Hippocampal formation (tissue), 2 donors: ENCODE measurements at regions not wholly inside any gene's neighbourhood (a gene's known extent, or its start where the extent isn't known, plus 50 kb on each side); places are given as distances from the start of the nearest gene placed in this dataset.
"Not testable (repeated sequence)": the region's sequence is repeated elsewhere in the genome, so short reads cannot be mapped to it uniquely, and the experiment has no call there.

Experiments used
- DNase-seq, 2 donors: peaks; one replicate each; lab custom pipeline; 2025; lab: John Stamatoyannopoulos, UW

GRCh38 chr11:134597452-134597851 lies 185.4 kb upstream of the B3GAT1 start:
- no peak for DNase-seq

DNA sequence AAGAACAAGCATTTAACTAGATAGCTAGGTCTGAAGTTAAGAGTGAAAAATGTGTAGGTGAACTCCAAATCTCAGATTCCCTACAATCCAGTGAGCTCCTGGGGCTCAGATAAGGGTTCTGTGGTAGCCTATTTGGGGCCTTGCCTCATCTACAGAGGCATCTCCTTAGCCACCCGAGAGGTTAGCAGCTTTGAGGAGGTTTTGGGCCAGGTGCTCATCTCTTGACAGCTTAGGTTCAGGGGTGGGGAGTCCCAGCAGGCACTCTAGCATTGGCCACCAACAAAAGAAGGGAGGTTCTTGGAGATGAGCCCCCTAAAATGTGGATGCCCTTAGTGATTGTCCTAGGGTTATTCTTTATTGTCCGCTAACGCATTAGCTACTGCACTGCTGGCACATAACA lies 184.4 kb upstream of the B3GAT1 start:
- DNase-seq, result no peak

DNA sequence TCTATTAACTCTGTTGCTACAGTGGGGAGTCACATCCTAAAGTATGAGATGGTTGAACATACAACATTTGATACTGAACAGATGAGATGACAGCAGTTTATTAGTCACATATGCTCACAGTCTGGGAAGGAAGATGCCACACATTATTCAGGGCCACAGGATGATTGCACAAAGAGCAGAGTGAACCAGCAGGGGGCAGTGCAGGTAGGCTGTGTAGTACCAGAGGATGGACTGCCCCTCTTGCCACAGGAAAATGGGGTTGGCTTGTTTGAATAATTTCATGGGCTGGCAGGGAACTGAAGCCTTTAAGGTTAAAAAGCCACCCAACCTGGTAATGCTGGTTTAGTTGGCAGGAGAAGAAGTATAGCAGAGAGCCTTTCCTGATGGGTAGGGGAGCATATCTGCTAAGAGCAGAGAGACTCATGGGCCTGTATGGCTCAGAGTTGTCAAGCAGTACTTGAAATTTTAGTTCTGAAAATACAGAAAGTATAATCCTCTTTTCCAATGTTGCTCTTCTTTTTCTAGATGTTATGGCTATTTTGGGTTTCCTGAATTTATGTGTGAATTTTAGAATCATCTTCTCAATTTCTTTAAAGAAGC lies 180.4 kb upstream of the B3GAT1 start:
- DNase-seq, result no peak

DNA sequence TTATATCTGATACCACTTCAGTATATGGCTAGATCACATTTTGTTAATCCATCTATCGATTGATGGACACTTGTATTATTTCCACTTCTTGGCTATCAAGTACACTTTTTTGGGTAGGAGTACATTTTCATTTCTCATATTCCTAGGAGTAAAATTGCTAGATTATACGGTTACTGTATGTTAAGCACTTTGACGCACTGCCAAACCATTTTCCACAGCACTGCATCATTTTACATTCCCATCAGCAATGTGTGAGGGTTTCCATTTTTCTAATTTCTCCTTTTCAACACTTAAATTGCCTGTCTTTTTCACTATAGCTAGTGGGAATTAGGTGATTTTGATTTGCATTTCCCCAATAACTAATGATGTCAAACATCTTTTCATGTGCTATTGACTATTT lies 179.3 kb upstream of the B3GAT1 start:
- DNase-seq, result no peak

DNA sequence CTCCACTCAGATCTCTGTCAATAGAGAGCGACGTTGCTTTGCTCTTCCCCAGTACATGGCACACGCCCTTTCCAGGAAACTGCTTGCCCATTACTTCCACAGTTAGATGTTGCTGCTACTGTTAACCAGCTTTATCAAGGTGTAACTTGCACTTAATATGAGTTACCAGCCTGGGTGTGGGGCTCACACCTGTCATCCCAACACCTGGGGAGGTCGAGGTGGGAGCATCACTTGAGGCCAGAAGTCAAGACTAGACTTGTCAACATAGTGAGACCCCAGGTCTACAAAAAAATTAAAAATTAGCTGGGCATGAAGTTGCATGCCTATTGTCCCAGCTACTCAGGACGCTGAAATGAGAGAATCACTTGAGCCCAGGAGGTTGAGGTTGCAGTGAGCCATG lies 177.1 kb upstream of the B3GAT1 start:
- DNase-seq, result no peak

GRCh38 chr11:134588460-134589110 lies 176.5 kb upstream of the B3GAT1 start:
- DNase-seq, result not testable (repeated sequence)

DNA sequence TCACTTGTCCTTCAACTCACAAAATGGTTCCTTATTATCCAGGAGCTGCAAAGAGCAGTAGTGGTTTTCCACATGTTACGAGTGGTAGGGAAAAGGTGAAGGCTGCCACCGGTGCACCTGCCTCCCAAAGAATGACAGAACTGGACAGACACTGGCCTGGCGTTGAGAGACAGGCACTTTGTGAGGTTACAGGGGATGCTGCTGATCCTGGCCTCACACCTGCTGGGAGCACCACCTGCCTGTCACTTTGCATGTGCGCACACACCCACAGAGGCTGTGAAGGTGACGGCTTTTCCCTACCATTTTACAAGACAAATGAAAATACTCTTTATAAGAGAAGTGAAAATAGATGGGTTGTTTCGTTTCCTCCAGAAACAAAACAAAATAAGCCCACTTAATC lies 175.3 kb upstream of the B3GAT1 start:
- DNase-seq, result no peak

DNA sequence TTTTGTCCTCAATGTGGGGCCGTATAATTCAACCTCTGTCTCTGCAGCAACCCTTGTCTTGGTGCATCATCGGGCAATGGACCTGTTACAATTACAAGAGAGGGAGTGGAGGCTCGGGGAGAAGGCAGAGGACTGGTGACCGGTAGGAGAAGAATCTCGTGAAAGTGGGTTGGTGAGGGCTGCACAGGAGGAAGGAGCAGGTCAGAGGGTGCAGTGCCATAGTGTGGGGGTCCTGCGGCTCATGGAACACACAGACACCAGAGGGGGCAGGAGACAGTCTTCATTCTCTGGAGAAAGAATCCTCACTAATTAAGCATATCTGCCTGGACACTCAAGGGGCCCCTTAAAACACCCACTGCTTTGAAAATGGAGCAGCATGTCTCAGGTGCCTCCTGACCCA lies 174.7 kb upstream of the B3GAT1 start:
- DNase-seq, result no peak

GRCh38 chr11:134585666-134586610 lies 173.9 kb upstream of the B3GAT1 start:
- DNase-seq, result no peak

- DNase-seq, result no peak
These were observed 172.8 kb upstream of the B3GAT1 start for GRCh38 chr11:134584706-134585445.

- no peak for DNase-seq
These were observed 172.0 kb upstream of the B3GAT1 start for GRCh38 chr11:134584001-134584561.

GRCh38 chr11:134583397-134583990 lies 171.5 kb upstream of the B3GAT1 start:
- DNase-seq, result peak in 1 of 2 donors; percentile 25

DNA sequence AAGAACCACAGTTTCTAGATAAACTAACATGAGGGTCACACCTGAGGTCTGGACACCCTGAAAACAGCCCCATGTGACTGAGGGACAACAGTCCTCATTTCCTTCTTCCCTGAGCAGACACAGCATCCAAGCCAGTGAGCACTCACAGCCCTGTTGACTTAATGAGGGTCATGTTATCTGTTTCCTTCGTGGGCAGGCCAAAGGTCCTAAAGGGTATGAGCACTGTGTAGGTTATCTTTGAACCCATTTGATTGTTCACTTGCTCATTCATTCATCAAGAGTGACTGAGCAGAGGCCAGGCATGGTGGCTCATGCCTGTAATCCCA lies 170.7 kb upstream of the B3GAT1 start:
- DNase-seq, result no peak

GRCh38 chr11:134581966-134582769 lies 170.1 kb upstream of the B3GAT1 start:
- DNase-seq, result no peak

DNA sequence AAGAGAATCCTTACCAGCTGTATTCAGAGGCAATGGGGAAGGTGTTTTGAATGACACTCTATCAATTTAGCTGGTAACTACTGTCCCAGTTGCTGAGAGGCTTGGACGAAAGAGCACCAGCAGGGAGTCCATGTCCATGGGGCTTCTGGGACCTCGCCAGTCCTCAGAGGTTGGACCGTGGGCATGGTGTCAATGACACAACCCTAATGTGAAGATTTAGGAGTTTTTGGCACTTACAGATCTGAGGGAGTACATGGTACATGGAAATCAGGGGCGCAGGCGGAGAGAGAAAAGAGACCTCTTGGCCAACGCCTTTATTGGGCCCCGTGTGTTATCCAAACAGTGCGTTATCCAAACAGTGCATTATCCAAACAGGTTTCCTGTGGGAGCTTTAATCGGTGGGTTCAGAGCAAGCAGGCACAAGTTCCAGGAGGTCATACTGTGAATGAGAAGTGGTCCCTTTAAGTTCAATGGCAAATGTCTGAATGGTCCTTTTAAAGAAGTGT lies 169.1 kb upstream of the B3GAT1 start:
- no peak for DNase-seq

DNA sequence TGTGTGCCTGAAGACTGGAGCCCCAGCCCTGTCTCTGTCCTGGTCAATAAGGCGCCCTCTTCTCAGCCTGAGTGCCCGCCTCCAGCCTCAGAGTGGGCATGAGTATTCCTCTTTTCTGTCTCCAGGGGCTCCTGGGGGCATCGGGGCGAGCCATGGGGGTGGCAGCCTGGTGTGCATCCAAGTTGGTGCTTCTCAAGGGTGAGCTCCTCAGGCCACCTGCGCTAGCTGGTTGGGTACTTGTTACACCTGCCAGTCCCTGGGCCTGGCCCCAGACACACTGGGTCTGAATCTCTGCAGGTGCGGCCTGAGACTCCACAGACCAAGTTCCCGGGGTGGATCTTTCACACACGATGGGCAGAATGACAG lies 168.6 kb upstream of the B3GAT1 start:
- no peak for DNase-seq

GRCh38 chr11:134579724-134580609 lies 167.9 kb upstream of the B3GAT1 start:
- no peak for DNase-seq

- DNase-seq, result no peak
These were observed 167.0 kb upstream of the B3GAT1 start for GRCh38 chr11:134578807-134579723.
